Calu3 (cell line): ENCODE measurements at regions not wholly inside any gene's neighbourhood (a gene's known extent, or its start where the extent isn't known, plus 50 kb on each side); places are given as distances from the start of the nearest gene placed in this dataset.

Experiments used
- BruUV-seq: library from RNA; stranded (reverse); fragments of 400-500 nt; replicated peaks from 2 replicates; lab custom pipeline; 2021; lab: Mats Ljungman, UMichigan
- CTCF ChIA-PET: fragments of 300-600 bp; sonication (Branson Sonifier 250); formaldehyde crosslinking; loops from one replicate; lab custom pipeline; 2022; ENCODE audit warnings: antibody characterized with exemption; lab: Charles Lee
- DNase-seq: peaks from one replicate; pipeline ENCODE4 v3.0.0; 2022
- H3K27ac Mint-ChIP-seq: one replicate; pipeline ENCODE4 v1.8.0; 2022; ENCODE audit warnings: mixed read lengths; ENCODE audit not compliant: unreplicated experiment
- H3K27me3 Mint-ChIP-seq: one replicate; pipeline ENCODE4 v1.8.0; 2022; ENCODE audit warnings: mixed read lengths; ENCODE audit not compliant: unreplicated experiment
- H3K36me3 Mint-ChIP-seq: one replicate; pipeline ENCODE4 v1.8.0; 2022; ENCODE audit warnings: mild to moderate bottlenecking, moderate library complexity, mixed read lengths; ENCODE audit not compliant: insufficient read depth, unreplicated experiment
- H3K4me1 Mint-ChIP-seq: one replicate; pipeline ENCODE4 v1.8.0; 2022; ENCODE audit warnings: mild to moderate bottlenecking, low read depth, mixed read lengths; ENCODE audit not compliant: unreplicated experiment
- H3K4me3 Mint-ChIP-seq: one replicate; pipeline ENCODE4 v1.8.0; 2022; ENCODE audit warnings: mild to moderate bottlenecking, low read depth, moderate library complexity, mixed read lengths; ENCODE audit not compliant: unreplicated experiment
- H3K9me3 Mint-ChIP-seq: one replicate; pipeline ENCODE4 v1.8.0; 2022; ENCODE audit warnings: low read depth, mixed read lengths; ENCODE audit not compliant: unreplicated experiment
- intact Hi-C: fragments of 100-400 bp; cut with micrococcal nuclease; formaldehyde crosslinking; loops from one replicate; pipeline ENCODE4 v1.10.0; 2022; ENCODE audit not compliant: unreplicated experiment
- TF ChIP-seq, protein P1 (sequence below): fragments of 200-600 bp; IDR thresholded peaks from one replicate; pipeline ENCODE4 v1.8.0; 2022; ENCODE audit warnings: antibody characterized with exemption; ENCODE audit not compliant: unreplicated experiment

DNA sequence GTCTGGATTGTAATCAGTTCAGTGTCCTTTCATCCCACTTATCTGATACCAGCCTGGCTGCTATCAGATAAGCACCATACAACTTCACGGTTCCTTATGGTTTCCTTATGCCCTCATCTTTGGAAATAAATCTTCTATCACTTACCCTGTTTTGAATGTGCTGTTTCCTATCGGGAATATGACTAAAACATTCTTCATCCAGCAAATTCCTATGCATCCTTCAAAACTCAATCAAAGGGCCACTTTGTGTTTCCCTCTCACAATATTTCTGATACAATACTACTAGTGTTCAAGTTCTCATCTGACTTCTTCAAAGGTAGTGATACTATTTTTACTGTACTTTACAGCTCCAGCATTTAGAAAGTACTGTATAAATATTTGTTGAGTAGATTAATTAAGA is 513.2 kb downstream of the OMA1 start:
- Mint-ChIP-seq H3K27me3 (peaks cover 21% of the 10 kb centered on the region), H3K4me3 (no peak overlapping the region), H3K9me3 (no peaks in the 10 kb centered on the region), H3K27ac (no peak overlapping the region), H3K4me1 (peaks cover 8% of the 10 kb centered on the region), H3K36me3 (no peaks in the 10 kb centered on the region)
- TF ChIP-seq, protein P1, sequence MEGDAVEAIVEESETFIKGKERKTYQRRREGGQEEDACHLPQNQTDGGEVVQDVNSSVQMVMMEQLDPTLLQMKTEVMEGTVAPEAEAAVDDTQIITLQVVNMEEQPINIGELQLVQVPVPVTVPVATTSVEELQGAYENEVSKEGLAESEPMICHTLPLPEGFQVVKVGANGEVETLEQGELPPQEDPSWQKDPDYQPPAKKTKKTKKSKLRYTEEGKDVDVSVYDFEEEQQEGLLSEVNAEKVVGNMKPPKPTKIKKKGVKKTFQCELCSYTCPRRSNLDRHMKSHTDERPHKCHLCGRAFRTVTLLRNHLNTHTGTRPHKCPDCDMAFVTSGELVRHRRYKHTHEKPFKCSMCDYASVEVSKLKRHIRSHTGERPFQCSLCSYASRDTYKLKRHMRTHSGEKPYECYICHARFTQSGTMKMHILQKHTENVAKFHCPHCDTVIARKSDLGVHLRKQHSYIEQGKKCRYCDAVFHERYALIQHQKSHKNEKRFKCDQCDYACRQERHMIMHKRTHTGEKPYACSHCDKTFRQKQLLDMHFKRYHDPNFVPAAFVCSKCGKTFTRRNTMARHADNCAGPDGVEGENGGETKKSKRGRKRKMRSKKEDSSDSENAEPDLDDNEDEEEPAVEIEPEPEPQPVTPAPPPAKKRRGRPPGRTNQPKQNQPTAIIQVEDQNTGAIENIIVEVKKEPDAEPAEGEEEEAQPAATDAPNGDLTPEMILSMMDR, result no peak
- BruUV-seq, result no TSS peak
- intact Hi-C loops, result no loop called here
- CTCF ChIA-PET, result no interaction called here
- DNase-seq, result no peak

DNA sequence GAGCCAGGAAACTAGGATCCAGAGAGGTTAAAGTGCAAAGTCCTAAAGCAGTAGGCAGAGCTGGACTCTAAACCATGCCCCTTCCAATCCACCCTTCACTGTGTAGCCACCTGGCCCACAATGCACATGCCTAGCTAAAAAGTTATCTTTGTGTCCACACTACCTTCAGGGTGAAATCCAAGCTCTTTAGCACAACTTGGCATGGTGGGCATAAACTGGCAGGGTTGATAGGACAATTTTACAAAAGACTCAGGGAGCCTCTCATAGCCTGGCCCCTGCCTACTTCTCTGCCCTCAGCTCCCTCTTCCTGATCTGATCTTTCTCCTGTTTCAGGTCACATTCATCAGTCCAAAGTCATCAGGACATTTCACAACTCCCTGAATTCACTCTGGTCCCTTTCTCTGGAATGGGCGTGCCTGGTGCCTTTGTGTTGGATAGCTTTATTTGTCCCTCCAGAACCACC is 513.9 kb downstream of the OMA1 start:
- no peak for DNase-seq
- no peak overlapping the region for H3K27ac Mint-ChIP-seq
- CTCF ChIA-PET, result no interaction called here
- H3K4me3 Mint-ChIP-seq, result no peak overlapping the region
- H3K27me3 Mint-ChIP-seq, result peaks cover 21% of the 10 kb centered on the region
- no peaks in the 10 kb centered on the region for H3K9me3 Mint-ChIP-seq
- intact Hi-C loops, result no loop called here
- H3K36me3 Mint-ChIP-seq, result no peaks in the 10 kb centered on the region
- BruUV-seq, result no TSS peak
- peaks cover 8% of the 10 kb centered on the region for H3K4me1 Mint-ChIP-seq
- TF ChIP-seq, protein P1, result no peak

DNA sequence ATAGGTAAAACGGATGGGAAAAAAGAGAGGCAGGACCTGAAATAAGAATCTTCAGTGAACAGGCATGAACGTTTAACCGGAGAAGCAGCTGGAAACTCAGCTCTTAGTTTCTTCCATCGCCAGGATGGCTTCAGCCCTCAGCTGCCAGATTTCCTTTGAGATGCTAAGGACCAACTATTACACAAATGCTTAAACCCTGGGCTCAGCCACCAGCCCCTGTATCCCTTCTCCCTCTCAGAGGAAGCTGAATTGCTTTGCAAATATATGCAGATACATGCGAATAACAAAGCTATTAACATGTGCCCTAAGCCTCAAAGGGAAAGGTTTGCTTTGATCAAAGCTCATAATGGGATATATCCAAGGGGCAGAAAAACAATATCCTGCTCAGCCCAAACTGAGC is 515.1 kb downstream of the OMA1 start:
- BruUV-seq, result no TSS peak
- peaks cover 8% of the 10 kb centered on the region for H3K4me1 Mint-ChIP-seq
- no peak overlapping the region for H3K27ac Mint-ChIP-seq
- CTCF ChIA-PET, result interaction anchor here (0.7 kb wide), 2 partner anchors 19 to 326 kb away, joined by 3 to 4 read pairs; no protein-coding TSS in a partner anchor
- no peak for DNase-seq
- H3K9me3 Mint-ChIP-seq, result no peaks in the 10 kb centered on the region
- TF ChIP-seq, protein P1, result no peak
- peaks cover 21% of the 10 kb centered on the region for H3K27me3 Mint-ChIP-seq
- H3K36me3 Mint-ChIP-seq, result no peaks in the 10 kb centered on the region
- no peak overlapping the region for H3K4me3 Mint-ChIP-seq
- intact Hi-C loops, result no loop called here

DNA sequence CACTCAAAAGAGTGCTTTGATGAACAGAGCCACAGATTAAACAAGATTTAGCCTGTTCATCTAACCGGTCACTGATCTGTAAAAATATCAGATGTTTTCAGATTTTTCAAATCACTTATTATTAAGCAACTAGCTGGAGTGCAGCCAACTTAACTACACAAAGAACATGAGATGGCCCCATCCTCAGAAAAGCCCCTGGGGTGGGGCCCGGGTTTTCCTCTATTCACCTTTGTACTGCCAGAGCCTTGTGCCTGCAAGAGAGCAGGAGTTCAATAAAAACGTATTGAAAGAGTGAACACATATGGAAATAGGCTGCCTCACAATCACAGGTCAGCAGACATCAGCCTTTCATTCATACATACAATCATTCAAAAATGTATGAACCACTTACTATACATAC is 516.1 kb downstream of the OMA1 start:
- Mint-ChIP-seq H3K9me3 (no peaks in the 10 kb centered on the region), H3K27ac (no peak overlapping the region), H3K27me3 (peaks cover 21% of the 10 kb centered on the region), H3K4me3 (no peak overlapping the region), H3K4me1 (peaks cover 8% of the 10 kb centered on the region), H3K36me3 (no peaks in the 10 kb centered on the region)
- TF ChIP-seq, protein P1, result no peak
- no peak for DNase-seq
- no TSS peak for BruUV-seq
- CTCF ChIA-PET, result no interaction called here
- intact Hi-C loops, result no loop called here
